ENCODE measurements at regions not wholly inside any gene's neighbourhood (a gene's known extent, or its start where the extent isn't known, plus 50 kb on each side); places are given as distances from the start of the nearest gene placed in this dataset.

- H3K4me3 ChIP-seq, result no peak overlapping the region
- no peaks in the 10 kb centered on the region for H3K4me1 ChIP-seq
- no peak for TF ChIP-seq CTCF (IDR thresholded peaks at IDR 0.05)
- no peak overlapping the region for H3K27ac ChIP-seq
- ATAC-seq (no peak), DNase-seq (no peak)
- no peaks in the 10 kb centered on the region for H3K27me3 ChIP-seq
- H3K9me3 ChIP-seq, result peaks cover 0 to 9% of the 10 kb centered on the region in 2 donors
- intact Hi-C loops (cut with DNase I), result no loop called here
- H3K36me3 ChIP-seq, result no peaks in the 10 kb centered on the region
Observed at GRCh38 chr22:47891609-47892008, 1129.2 kb downstream of the TBC1D22A start.

GRCh38 chr22:47888817-47889216, 1126.4 kb downstream of the TBC1D22A start:
- no peaks in the 10 kb centered on the region for H3K4me1 ChIP-seq
- H3K27me3 ChIP-seq, result no peaks in the 10 kb centered on the region
- H3K36me3 ChIP-seq, result no peaks in the 10 kb centered on the region
- intact Hi-C loops (cut with DNase I), result no loop called here
- no peak for ATAC-seq
- TF ChIP-seq CTCF (IDR thresholded peaks at IDR 0.05), result no peak
- H3K4me3 ChIP-seq, result no peak overlapping the region
- H3K27ac ChIP-seq, result no peak overlapping the region
- DNase-seq, result no peak
- peaks cover 0 to under 1% of the 10 kb centered on the region in 2 donors for H3K9me3 ChIP-seq

GRCh38 chr22:47884775-47885174, 1122.3 kb downstream of the TBC1D22A start:
- Histone ChIP-seq H3K4me3 (no peak overlapping the region), H3K36me3 (no peaks in the 10 kb centered on the region), H3K27me3 (no peaks in the 10 kb centered on the region), H3K27ac (no peak overlapping the region), H3K4me1 (no peaks in the 10 kb centered on the region), H3K9me3 (no peaks in the 10 kb centered on the region)
- DNase-seq (no peak), ATAC-seq (no peak)
- TF ChIP-seq CTCF (IDR thresholded peaks at IDR 0.05), result no peak
- intact Hi-C loops (cut with DNase I), result no loop called here

- H3K9me3 ChIP-seq, result no peaks in the 10 kb centered on the region
- DNase-seq, result no peak
- no peak for ATAC-seq
- H3K27me3 ChIP-seq, result no peaks in the 10 kb centered on the region
- no peak overlapping the region for H3K4me3 ChIP-seq
- no peak for TF ChIP-seq CTCF (IDR thresholded peaks at IDR 0.05)
- intact Hi-C loops (cut with DNase I), result no loop called here
- H3K4me1 ChIP-seq, result no peaks in the 10 kb centered on the region
- no peaks in the 10 kb centered on the region for H3K36me3 ChIP-seq
- no peak overlapping the region for H3K27ac ChIP-seq
Observed at GRCh38 chr22:47884200-47884599, 1121.8 kb downstream of the TBC1D22A start.

- TF ChIP-seq CTCF (IDR thresholded peaks at IDR 0.05), result no peak
- H3K4me3 ChIP-seq, result no peak overlapping the region
- no peaks in the 10 kb centered on the region for H3K4me1 ChIP-seq
- H3K36me3 ChIP-seq, result no peaks in the 10 kb centered on the region
- H3K27me3 ChIP-seq, result no peaks in the 10 kb centered on the region
- H3K27ac ChIP-seq, result no peak overlapping the region
- intact Hi-C loops (cut with DNase I), result no loop called here
- no peak for ATAC-seq
- no peaks in the 10 kb centered on the region for H3K9me3 ChIP-seq
- DNase-seq, result no peak
Observed at GRCh38 chr22:47883757-47884156, 1121.3 kb downstream of the TBC1D22A start.

All from left lung (tissue), 4 donors.